WERI-Rb-1 (cell line): ENCODE measurements at regions not wholly inside any gene's neighbourhood (a gene's known extent, or its start where the extent isn't known, plus 50 kb on each side); places are given as distances from the start of the nearest gene placed in this dataset.

ENCODE experiments used
- DNase-seq: peaks from one replicate; pipeline ENCODE4 v3.0.0-alpha.2; 2020
- H3K27ac ChIP-seq: fragments of 250-450 bp; sonication (Bioruptor Pico); 2 replicates; pipeline ENCODE4 v1.5.1; 2020; ENCODE audit warnings: mild to moderate bottlenecking, moderate library complexity
- H3K27me3 ChIP-seq: fragments of 250-450 bp; sonication (Bioruptor Pico); 2 replicates; pipeline ENCODE4 v1.5.1; 2021; ENCODE audit warnings: mild to moderate bottlenecking, low read depth, moderate library complexity; ENCODE audit not compliant: insufficient read depth, severe bottlenecking
- H3K36me3 ChIP-seq: fragments of 250-450 bp; sonication (Bioruptor Pico); 2 replicates; pipeline ENCODE4 v1.5.1; 2020; ENCODE audit warnings: mild to moderate bottlenecking, moderate library complexity
- H3K4me3 ChIP-seq: 2 replicates; pipeline ENCODE4 v1.5.1; 2011; ENCODE audit warnings: low read depth, mild to moderate bottlenecking, control low read depth, low read length
- H3K9me3 ChIP-seq: fragments of 250-450 bp; sonication (Bioruptor Pico); 2 replicates; pipeline ENCODE4 v1.5.1; 2021; ENCODE audit warnings: mild to moderate bottlenecking, moderate library complexity; ENCODE audit not compliant: severe bottlenecking
- CTCF ChIP-seq: IDR thresholded peaks from 2 replicates; pipeline ENCODE4 v1.5.1; 2011; ENCODE audit warnings: low read depth, mild to moderate bottlenecking, control low read depth, inconsistent platforms, low read length

- no peaks in the 10 kb centered on the region for H3K27me3 ChIP-seq
- H3K27ac ChIP-seq = no peak overlapping the region
- H3K36me3 ChIP-seq = no peaks in the 10 kb centered on the region
- no peak overlapping the region for H3K4me3 ChIP-seq
- H3K9me3 ChIP-seq = no peaks in the 10 kb centered on the region
- no peak for TF ChIP-seq CTCF
- no peak for DNase-seq
Observed at GRCh38 chr20:12512755-12513154, 496.0 kb upstream of the SPTLC3 start.

- H3K27ac ChIP-seq = no peak overlapping the region
- no peak for DNase-seq
- TF ChIP-seq CTCF = no peak
- no peaks in the 10 kb centered on the region for H3K27me3 ChIP-seq
- H3K4me3 ChIP-seq = no peak overlapping the region
- H3K9me3 ChIP-seq = no peaks in the 10 kb centered on the region
- H3K36me3 ChIP-seq = no peaks in the 10 kb centered on the region
Observed at GRCh38 chr20:12528104-12528503, 480.7 kb upstream of the SPTLC3 start.

GRCh38 chr20:12528591-12529041, 480.2 kb upstream of the SPTLC3 start:
- H3K27ac ChIP-seq = no peak overlapping the region
- TF ChIP-seq CTCF = no peak
- DNase-seq = peak; percentile 86
- no peaks in the 10 kb centered on the region for H3K36me3 ChIP-seq
- H3K4me3 ChIP-seq = no peak overlapping the region
- H3K9me3 ChIP-seq = no peaks in the 10 kb centered on the region
- H3K27me3 ChIP-seq = no peaks in the 10 kb centered on the region

- H3K36me3 ChIP-seq = no peaks in the 10 kb centered on the region
- DNase-seq = no peak
- no peak overlapping the region for H3K27ac ChIP-seq
- no peak for TF ChIP-seq CTCF
- peaks cover 4% of the 10 kb centered on the region for H3K9me3 ChIP-seq
- no peaks in the 10 kb centered on the region for H3K27me3 ChIP-seq
- H3K4me3 ChIP-seq = no peak overlapping the region
Observed at GRCh38 chr20:12531626-12532025, 477.1 kb upstream of the SPTLC3 start.

GRCh38 chr20:12535316-12535715, 473.5 kb upstream of the SPTLC3 start:
- peak overlapping the region; percentile 32 for H3K27ac ChIP-seq
- H3K4me3 ChIP-seq = no peak overlapping the region
- peaks cover 9% of the 10 kb centered on the region for H3K9me3 ChIP-seq
- DNase-seq = peak; percentile 58
- no peaks in the 10 kb centered on the region for H3K27me3 ChIP-seq
- no peak for TF ChIP-seq CTCF
- H3K36me3 ChIP-seq = no peaks in the 10 kb centered on the region

GRCh38 chr20:12535770-12536169, 473.0 kb upstream of the SPTLC3 start:
- no peak for DNase-seq
- Histone ChIP-seq H3K36me3 (no peaks in the 10 kb centered on the region), H3K4me3 (no peak overlapping the region), H3K27ac (no peak overlapping the region; the same call in 1 of the 2 replicates), H3K27me3 (no peaks in the 10 kb centered on the region), H3K9me3 (peaks cover 9% of the 10 kb centered on the region)
- TF ChIP-seq CTCF = no peak
